Activated CD4-positive, alpha-beta memory T cell treated with anti-CD3 and anti-CD28 coated beads, Interleukin-2, amount 10 ng/mL, durations not matched to agents 7 days and 5 days (primary cell): ENCODE measurements at regions not wholly inside any gene's neighbourhood (a gene's known extent, or its start where the extent isn't known, plus 50 kb on each side); places are given as distances from the start of the nearest gene placed in this dataset.

Experiments
- CTCF ChIA-PET: fragments of 350-600 bp; sonication (Branson Sonifier 250); formaldehyde crosslinking; loops from one replicate; lab custom pipeline; 2021; ENCODE audit warnings: antibody characterized with exemption, inconsistent platforms; lab: Charles Lee
- POLR2A ChIA-PET: fragments of 350-600 bp; sonication (Branson Sonifier 250); formaldehyde crosslinking; loops from one replicate; lab custom pipeline; 2021; ENCODE audit warnings: antibody characterized with exemption; lab: Charles Lee
- DNase-seq: peaks from one replicate; pipeline ENCODE4 v3.0.0-alpha.2; 2020
- H3K27ac Mint-ChIP-seq: one replicate; pipeline ENCODE4 v1.8.0; 2021; ENCODE audit warnings: mild to moderate bottlenecking, mixed read lengths
- H3K27me3 Mint-ChIP-seq: one replicate; pipeline ENCODE4 v1.8.0; 2021; ENCODE audit warnings: mixed read lengths
- H3K36me3 Mint-ChIP-seq: one replicate; pipeline ENCODE4 v1.8.0; 2021; ENCODE audit warnings: low read depth, mixed read lengths
- H3K4me1 Mint-ChIP-seq: one replicate; pipeline ENCODE4 v1.8.0; 2021; ENCODE audit warnings: mixed read lengths
- H3K4me3 Mint-ChIP-seq: one replicate; pipeline ENCODE4 v1.8.0; 2021; ENCODE audit warnings: mild to moderate bottlenecking, mixed read lengths
- H3K9me3 Mint-ChIP-seq: one replicate; pipeline ENCODE4 v1.8.0; 2021; ENCODE audit warnings: mixed read lengths

DNA sequence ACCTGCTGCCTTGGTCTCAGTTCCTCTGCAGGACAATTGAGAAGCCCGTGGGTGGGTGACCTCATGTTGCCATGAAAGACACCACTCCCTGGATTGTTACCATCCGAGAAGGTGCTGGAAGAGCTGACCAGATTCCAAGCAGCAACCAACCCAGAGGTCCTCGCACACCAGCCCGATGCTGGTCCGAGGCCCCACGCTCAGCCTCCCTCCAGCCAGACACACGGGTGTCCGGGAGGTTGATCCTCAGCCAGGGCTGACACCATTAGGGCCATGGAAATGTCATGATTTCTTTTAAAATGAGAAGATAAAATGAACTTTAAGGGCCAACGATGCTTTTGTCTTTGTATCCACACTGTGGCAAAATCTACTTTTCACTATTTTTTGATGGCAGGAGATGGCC, 242.3 kb downstream of the RBFOX3 start:
- no peaks in the 10 kb centered on the region for H3K4me1 Mint-ChIP-seq
- POLR2A ChIA-PET: no interaction called here
- no peak overlapping the region for H3K27ac Mint-ChIP-seq
- CTCF ChIA-PET: no interaction called here
- no peak for DNase-seq
- H3K36me3 Mint-ChIP-seq: no peaks in the 10 kb centered on the region
- no peak overlapping the region for H3K4me3 Mint-ChIP-seq
- H3K27me3 Mint-ChIP-seq: no peaks in the 10 kb centered on the region
- H3K9me3 Mint-ChIP-seq: no peaks in the 10 kb centered on the region

DNA sequence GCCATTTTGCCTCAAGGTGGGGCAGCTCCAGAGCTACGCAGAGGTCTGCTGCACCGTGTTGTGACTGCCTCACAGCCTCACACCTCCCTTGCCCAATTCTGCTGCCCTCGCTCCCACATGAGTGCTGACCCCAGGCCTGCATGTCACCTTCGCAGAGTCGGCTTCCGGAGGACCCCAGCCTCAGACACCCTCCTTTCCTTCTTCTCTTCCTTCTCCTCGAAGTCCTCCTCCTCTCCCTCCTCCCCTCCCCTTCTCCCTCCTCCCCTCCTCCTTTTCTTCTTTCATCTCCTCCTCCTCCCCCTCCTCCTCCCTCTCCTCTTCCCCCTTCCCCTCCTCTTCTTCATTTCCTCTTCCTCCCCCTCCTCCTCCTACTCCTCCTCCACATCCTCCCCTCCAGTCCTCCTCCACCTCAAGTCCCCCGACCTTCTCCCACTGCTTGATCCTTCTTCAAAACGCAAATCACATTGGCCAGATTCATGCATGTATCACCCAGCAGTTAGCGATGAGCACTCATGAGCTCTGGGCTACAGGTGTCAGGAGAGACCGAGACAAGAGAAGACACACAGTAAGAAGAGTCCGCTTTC, 243.8 kb downstream of the RBFOX3 start:
- Mint-ChIP-seq H3K9me3 (no peaks in the 10 kb centered on the region), H3K4me3 (no peak overlapping the region), H3K36me3 (no peaks in the 10 kb centered on the region), H3K4me1 (no peaks in the 10 kb centered on the region), H3K27ac (no peak overlapping the region), H3K27me3 (no peaks in the 10 kb centered on the region)
- POLR2A ChIA-PET: no interaction called here
- CTCF ChIA-PET: interaction anchor here (1.0 kb wide), 1 partner anchor 25 kb away, joined by 3 read pairs; no protein-coding TSS in a partner anchor
- no peak for DNase-seq

DNA sequence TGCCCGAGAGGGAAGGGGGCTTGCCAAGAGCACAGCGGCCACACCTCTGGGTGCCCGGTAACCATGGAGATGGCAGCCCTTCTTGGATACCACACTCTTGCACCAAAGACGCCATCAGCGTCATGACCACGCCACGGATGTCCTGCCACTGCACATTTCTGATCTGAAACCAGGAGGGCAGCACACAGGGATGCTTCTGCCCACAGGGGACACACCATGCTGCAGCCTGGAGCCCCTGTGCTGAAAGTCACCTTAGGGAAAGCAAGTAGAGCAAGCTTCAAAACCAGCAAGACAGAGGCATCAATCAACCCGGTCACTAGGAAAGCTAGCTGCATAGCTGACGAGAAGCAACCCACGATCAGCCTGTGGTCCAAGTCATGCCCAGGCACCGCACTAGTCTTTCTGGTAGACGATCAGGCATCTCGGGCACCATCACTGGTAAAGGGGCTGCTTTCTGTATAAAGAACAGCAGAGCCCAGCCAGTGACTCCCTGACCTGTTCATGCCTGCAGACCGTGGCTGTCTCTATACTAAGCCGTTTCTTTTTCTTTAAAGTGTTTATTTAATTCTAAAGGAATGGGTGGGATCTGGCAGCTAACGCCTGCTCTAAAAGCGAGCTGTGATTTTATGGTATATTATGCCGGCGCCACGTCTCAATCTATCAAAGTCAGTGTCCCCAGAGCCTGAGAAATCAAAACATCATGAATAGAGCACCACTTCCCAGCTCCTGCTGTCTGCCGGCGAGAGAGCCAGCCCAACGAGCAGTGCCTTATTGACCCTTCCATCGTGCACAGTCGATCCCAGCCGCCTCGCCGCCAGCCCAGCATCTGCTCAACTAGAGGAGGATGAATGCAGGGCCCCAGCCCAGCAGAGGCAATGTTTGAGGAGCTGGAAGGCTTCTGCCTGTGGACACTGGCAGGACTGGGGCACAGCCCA, 244.7 kb downstream of the RBFOX3 start:
- Mint-ChIP-seq H3K4me1 (no peaks in the 10 kb centered on the region), H3K27me3 (peaks cover under 1% of the 10 kb centered on the region), H3K4me3 (no peak overlapping the region), H3K9me3 (no peaks in the 10 kb centered on the region), H3K27ac (no peak overlapping the region), H3K36me3 (no peaks in the 10 kb centered on the region)
- DNase-seq: no peak
- POLR2A ChIA-PET: no interaction called here
- CTCF ChIA-PET: interaction anchor here (0.6 to 1.0 kb wide), 2 partner anchors 26 to 342 kb away, joined by 3 read pairs; no protein-coding TSS in a partner anchor

DNA sequence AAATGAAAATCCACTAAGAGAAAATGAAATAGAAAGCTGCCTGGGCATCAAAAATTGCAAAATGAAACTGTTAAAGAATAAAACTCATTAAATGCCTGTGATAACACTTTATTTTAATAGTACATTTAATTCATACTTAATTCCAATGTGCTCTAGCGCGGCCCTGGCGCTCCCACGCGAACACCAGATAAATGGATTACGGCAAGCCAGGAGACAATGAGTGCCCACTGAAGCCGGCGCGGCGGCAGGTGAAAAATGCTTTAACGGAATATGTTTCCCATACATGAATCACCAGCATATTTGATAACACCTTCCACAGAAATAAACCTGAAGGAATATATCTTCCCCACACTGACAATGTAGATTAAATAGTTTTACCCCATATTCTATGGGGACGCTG, 245.5 kb downstream of the RBFOX3 start:
- Mint-ChIP-seq H3K27me3 (peaks cover 5% of the 10 kb centered on the region), H3K4me1 (no peaks in the 10 kb centered on the region), H3K9me3 (no peaks in the 10 kb centered on the region), H3K4me3 (no peak overlapping the region), H3K27ac (no peak overlapping the region), H3K36me3 (no peaks in the 10 kb centered on the region)
- no peak for DNase-seq
- ChIA-PET CTCF (no interaction called here), POLR2A (no interaction called here)

DNA sequence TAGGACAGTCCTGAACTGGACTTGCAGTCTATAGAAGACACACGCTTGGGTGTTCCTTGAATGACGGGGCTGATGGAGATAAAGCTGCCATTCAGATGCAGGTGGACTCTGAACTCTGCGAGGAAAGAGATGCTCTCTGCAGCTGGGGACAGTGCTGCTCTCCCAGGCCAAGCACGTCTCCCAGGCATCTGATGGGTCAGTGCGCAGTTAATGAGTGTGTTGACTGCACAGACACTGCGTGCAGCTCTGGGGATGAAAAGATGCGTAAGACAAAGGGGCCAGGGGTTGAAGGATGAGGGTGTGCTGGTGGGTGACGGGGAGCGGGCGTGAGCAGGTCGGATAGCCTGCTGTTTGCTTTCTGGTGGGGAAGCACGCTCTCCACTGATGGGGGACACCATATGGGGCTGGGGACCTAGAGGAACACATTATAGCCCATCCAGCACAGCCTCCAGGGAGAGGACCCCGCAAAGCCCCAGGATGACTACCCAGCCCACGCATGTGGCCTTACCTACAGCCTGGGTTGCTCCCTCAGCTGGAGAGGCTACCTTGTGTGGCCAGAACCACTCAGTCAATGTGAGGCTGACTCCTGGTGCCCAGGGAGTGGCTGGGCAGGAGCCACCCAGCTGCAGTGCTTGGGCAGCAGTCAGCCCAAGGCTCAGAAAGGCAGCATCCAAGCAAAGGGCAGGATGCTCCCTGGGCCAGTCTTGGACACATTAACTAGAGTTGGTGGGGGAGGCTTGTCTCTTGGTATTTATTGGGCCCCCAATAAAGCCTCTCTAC, 246.3 kb downstream of the RBFOX3 start:
- Mint-ChIP-seq H3K27me3 (peaks cover 5% of the 10 kb centered on the region), H3K9me3 (no peaks in the 10 kb centered on the region), H3K4me3 (no peak overlapping the region), H3K36me3 (no peaks in the 10 kb centered on the region), H3K4me1 (no peaks in the 10 kb centered on the region), H3K27ac (no peak overlapping the region)
- CTCF ChIA-PET: no interaction called here
- POLR2A ChIA-PET: no interaction called here
- DNase-seq: no peak

DNA sequence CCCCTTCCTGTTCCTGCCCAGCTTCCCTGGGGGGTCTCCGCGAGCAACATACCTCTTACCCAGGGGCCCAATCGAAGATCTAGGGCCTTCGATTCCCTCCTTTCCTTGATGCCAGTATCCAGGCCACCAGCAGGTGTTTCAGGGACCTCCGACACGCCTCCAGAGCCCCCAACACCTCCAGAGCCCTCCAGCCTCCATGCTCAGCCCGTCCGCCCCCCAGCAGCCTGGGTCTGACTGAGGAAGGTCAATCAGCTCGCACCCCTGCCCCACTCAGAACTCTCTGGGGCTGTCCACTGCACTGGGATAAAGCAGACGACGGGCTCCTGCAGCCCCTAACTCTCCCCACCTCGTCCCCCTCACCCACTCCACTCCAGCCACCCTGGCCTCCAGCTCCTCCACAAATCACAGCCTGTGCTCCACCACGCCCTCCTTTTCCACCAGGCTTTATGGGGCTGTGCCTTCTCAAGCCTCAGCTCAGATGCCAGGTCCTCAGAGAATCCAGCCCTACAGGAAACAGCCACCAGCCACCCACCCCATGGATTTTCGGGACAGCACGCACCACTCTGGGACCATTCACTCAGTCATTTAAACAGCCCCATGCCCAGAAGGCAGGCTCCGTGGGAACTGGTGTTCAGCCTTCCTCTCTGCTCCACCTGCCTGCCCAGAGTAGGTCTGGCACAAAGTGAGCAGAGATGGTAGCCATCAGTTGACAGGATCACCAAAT, 247.1 kb downstream of the RBFOX3 start:
- no peak for DNase-seq
- H3K36me3 Mint-ChIP-seq: no peaks in the 10 kb centered on the region
- ChIA-PET CTCF (no interaction called here), POLR2A (no interaction called here)
- H3K27me3 Mint-ChIP-seq: peaks cover 5% of the 10 kb centered on the region
- H3K9me3 Mint-ChIP-seq: no peaks in the 10 kb centered on the region
- no peak overlapping the region for H3K27ac Mint-ChIP-seq
- no peaks in the 10 kb centered on the region for H3K4me1 Mint-ChIP-seq
- no peak overlapping the region for H3K4me3 Mint-ChIP-seq

DNA sequence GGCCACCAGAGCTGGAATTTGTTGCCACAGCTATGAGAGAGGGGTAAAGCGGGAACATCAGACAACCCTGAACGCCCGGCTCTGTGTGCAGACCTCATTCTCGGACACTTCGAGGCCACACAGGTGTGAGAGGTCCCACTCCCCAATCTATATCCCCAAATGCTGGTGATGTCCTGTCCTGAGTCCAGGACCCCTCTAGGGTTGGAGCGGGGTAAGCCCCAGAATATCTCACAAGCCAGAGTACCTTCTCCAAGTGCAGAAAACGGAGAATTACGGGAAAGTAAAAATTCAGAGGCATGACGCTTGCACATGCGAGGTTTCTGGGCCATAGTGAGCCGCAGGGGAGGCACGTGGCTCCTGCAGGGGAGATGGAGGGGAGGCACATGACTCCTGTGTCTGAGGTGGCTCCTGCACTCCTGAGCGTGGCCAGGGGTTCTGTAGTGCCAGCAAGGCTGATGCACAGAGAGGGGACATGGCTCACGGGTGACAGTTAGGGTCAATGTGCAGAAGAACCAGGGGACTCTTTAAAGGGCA, 248.0 kb downstream of the RBFOX3 start:
- Mint-ChIP-seq H3K4me1 (no peaks in the 10 kb centered on the region), H3K27me3 (peaks cover 7% of the 10 kb centered on the region), H3K4me3 (no peak overlapping the region), H3K27ac (no peak overlapping the region), H3K9me3 (no peaks in the 10 kb centered on the region), H3K36me3 (no peaks in the 10 kb centered on the region)
- no peak for DNase-seq
- CTCF ChIA-PET: no interaction called here
- POLR2A ChIA-PET: no interaction called here

DNA sequence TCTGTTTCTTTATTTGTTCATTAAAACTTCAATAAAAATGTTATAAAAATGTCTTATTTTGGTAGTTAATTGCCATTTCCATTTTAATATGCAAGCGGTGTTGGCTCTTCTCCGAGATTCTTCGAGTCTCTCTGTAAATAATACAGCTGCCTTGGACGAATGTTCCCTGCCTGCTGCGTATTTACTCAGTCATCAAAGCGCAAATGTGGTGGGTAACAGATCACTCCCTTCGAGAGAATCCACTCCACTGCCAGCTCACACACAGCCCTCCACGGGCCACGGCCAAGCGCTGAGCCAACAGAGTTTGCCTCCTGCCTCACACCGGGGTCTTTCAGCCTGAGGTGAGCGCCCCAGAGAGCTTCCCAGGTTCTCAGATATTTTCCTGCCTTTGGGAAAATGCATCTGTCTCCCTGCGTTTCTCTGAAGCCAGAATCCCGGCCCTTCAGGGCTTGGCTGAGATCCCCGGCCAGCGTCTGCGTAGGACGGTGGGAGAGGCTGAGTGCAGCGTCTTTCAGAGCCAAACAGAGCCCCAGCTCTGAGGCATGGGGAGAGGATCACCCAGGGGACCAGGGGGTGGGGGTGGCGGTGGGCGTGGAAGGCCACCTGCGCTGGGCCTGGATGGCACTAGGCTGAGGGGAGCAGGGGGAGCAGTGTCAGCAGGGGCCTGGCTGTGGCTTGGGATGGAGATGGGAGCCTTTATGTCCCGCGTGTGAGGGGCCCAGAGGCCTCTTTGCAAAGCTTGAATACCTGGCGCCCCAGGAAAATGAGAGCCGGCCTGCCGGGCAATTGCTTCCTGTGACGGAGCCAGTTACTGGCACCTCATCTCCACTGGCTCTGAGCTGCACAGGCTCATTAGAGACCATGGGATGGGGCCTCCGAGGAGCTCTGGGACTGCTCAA, 248.7 kb downstream of the RBFOX3 start:
- no peak for DNase-seq
- ChIA-PET POLR2A (no interaction called here), CTCF (no interaction called here)
- Mint-ChIP-seq H3K36me3 (no peaks in the 10 kb centered on the region), H3K27me3 (peaks cover 7% of the 10 kb centered on the region), H3K4me1 (no peaks in the 10 kb centered on the region), H3K27ac (no peak overlapping the region), H3K4me3 (no peak overlapping the region), H3K9me3 (no peaks in the 10 kb centered on the region)

DNA sequence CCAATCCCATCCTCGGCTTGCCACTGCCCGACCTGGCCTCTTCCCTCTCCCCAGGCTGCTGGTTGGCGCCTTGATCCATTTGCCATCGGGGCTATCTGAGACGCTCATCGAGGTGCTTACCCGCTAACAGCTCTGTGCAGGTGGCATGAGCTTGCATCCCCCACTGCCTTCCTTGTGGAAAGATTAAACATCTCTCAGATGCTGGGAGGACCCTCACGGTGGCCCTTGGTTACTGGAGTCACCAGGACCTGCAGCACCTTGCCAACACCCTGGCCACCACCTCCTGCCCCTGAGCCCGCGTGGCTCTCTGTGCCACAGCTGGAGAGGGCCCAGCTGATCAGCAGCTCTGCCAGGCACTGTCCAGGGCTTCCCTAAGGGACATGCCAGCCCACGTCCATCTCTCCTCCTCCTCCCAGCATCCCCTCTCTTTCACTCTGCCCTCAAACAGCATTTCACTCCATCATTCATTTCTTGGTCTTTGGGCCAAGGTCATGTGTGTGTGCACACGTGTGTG, 249.6 kb downstream of the RBFOX3 start:
- POLR2A ChIA-PET: no interaction called here
- H3K4me3 Mint-ChIP-seq: no peak overlapping the region
- CTCF ChIA-PET: no interaction called here
- no peaks in the 10 kb centered on the region for H3K36me3 Mint-ChIP-seq
- no peaks in the 10 kb centered on the region for H3K9me3 Mint-ChIP-seq
- H3K4me1 Mint-ChIP-seq: no peaks in the 10 kb centered on the region
- DNase-seq: no peak
- peaks cover 8% of the 10 kb centered on the region for H3K27me3 Mint-ChIP-seq
- H3K27ac Mint-ChIP-seq: no peak overlapping the region

DNA sequence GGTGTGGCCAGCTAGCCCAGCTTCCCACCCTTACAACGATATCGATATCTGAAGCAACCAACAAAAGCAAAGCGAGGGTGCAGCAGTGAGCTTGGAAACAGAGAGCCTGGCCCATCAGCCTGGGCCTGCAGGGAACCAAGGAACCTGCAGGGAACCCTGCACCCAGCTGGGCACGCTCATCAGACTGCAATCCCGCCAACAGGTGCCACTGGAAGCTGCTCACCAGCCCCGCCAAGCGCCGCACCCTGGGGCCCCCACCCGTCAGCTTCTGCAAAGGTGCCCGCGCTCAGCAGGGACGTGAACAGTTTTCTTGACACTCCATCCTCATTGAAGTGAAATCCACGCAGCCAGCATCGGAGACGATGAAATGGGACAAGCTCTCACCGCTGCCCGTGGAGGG, 250.7 kb downstream of the RBFOX3 start:
- Mint-ChIP-seq H3K36me3 (no peaks in the 10 kb centered on the region), H3K9me3 (no peaks in the 10 kb centered on the region), H3K4me1 (no peaks in the 10 kb centered on the region), H3K4me3 (no peak overlapping the region), H3K27ac (no peak overlapping the region), H3K27me3 (peaks cover 8% of the 10 kb centered on the region)
- DNase-seq: no peak
- ChIA-PET POLR2A (no interaction called here), CTCF (interaction anchor here (0.6 kb wide), 1 partner anchor 349 kb away, joined by 3 read pairs; no protein-coding TSS in a partner anchor)

DNA sequence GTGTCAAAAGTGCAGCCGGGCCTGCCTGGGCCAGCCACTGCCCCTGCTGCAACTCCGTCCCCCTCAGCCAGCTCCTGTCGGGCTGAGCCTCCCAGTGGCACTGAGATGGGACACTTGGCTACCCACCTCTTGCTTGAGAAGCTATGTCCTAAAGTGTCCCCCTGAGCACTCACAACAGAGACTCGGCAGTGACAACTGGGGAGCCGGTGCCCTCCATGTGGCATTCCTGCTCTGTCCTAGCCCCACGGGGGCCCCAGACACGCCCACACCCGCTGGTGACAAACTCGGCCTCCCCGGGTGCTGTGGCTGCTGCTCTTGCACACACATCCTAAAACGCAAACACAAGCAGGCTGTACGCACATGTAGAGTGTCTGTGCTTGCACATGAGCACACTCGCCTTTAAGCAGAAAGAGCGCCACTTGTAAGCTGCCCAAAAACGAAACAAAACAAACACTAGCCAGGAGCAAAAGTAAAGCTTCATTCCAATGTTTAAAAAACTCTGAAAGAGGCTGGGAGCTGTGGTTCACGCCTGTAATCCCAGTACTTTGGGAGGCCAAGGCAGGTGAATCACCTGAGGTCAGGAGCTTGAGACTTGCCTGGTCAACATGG, 253.9 kb downstream of the RBFOX3 start:
- ChIA-PET CTCF (interaction anchor here (1.6 kb wide), 1 partner anchor 35 kb away, joined by 4 read pairs; no protein-coding TSS in a partner anchor), POLR2A (no interaction called here)
- Mint-ChIP-seq H3K36me3 (no peaks in the 10 kb centered on the region), H3K4me1 (no peaks in the 10 kb centered on the region), H3K9me3 (peaks cover 4% of the 10 kb centered on the region), H3K27ac (no peak overlapping the region), H3K4me3 (no peak overlapping the region), H3K27me3 (peaks cover 8% of the 10 kb centered on the region)
- no peak for DNase-seq
